Esophagus mucosa (tissue), 1 donor: ENCODE measurements at regions not wholly inside any gene's neighbourhood (a gene's known extent, or its start where the extent isn't known, plus 50 kb on each side); places are given as distances from the start of the nearest gene placed in this dataset.
"Not testable (repeated sequence)": the region's sequence is repeated elsewhere in the genome, so short reads cannot be mapped to it uniquely, and the experiment has no call there.

Experiments used
- ATAC-seq: fragments of 200-7000 bp; cut with Tn5 transposase; one replicate; pipeline ENCODE4 v1.9.1; 2020
- donor health status: DM: yes; HTN: yes; CAD: no.

GRCh38 chr4:54409270-54409817 is 180.3 kb downstream of the PDGFRA start:
- ATAC-seq, result not testable (repeated sequence)

DNA sequence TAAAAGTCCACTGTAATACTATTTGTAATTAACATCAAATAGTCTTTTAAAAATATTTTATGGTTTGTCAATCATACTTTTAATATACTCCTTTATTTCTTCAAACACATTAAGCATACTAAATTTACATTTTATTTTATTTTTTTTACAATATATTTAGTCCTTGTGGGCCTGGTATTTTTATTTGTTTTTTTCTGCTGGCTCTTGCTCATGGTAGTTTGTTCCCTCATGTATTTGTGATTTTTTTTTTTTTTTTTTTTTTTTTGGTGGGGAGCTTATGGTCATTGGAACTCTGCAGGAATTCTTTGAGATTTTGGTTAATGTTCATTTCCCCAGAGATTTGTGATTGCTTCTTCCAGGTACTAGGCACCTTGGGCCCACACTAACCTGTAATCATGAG is 185.5 kb downstream of the PDGFRA start:
- ATAC-seq, result no peak

GRCh38 chr4:54417476-54417875 is 188.4 kb downstream of the PDGFRA start:
- ATAC-seq, result no peak

DNA sequence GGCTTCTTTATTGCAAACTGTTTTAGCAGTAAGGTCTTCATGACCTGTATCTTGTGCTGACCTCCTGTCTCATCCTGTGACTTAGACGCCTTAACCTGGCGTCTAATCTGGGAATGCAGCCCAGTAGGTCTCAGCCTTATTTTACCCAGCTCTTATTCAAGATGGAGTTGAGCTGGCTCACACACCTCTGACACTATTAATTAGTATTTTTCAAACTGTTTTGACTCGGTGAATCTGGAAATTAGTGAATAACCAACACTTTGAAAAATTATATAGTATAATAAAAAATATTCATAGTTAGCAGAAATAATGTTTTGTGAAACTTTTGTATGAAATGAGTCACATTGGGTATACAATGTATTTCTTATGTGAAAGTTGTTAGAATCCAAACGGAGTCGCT is 189.4 kb downstream of the PDGFRA start:
- no peak for ATAC-seq

DNA sequence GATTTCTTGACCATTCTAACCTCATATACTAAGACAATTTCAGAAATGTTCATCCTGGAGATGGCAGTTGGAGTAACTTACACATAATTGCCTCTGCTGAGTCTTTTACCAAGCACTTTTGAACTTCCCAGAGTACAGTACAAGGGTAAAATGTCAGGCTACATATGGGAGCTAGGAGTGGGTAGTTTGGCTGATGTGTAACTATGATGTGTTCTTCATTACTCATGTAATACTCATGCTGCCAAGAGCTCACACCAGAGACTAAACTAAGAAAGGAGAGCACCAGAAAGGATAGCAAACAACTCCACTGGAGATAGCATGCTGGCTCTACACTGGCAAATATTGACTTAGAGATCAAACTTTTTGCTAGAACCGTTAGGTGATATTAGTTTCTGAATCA is 194.0 kb downstream of the PDGFRA start:
- no peak for ATAC-seq

DNA sequence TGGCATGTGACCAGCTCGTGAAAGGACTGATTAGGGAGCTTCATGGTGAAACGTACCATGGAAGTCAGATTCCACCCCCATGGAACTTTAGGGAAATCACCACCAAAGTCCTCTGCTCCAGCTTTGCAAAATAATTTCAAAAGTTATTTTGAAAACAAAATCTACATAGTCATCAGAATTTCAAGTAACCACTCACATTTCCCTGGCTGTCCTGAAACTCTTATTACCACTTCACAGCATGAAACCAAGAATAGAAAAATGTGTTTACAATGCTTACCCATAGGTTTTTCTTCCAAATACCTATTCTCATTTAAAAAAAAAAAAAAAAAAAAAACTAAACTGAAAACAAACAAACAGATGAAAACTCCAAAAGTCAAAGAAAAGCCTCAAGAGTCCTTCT is 198.7 kb downstream of the PDGFRA start:
- no peak for ATAC-seq

GRCh38 chr4:54428940-54429339 is 199.8 kb downstream of the PDGFRA start:
- no peak for ATAC-seq

GRCh38 chr4:54433686-54434085 is 204.6 kb downstream of the PDGFRA start:
- ATAC-seq, result no peak

DNA sequence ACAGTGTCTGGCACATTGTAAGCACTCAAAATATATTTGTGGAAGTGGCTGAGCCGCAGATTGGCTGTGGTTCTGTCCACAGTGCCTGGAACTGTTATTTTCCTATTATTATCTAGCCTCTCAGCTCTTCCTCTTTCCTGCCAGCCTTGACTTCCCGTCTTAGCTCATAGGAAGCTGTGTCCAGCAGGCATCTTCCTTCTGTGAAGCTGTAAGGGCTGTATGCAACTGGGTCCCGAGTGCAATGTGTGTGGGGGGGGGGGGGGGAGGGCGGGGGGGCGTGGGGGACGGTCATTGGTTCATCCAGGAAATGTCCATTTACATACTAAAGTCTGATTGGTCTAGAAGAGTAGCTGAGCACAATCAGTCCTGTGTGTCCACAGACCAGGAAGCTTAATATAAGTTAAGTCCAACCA is 210.7 kb downstream of the PDGFRA start:
- ATAC-seq, result peak; percentile 51

GRCh38 chr4:54440394-54441136 is 211.5 kb downstream of the PDGFRA start:
- no peak for ATAC-seq

DNA sequence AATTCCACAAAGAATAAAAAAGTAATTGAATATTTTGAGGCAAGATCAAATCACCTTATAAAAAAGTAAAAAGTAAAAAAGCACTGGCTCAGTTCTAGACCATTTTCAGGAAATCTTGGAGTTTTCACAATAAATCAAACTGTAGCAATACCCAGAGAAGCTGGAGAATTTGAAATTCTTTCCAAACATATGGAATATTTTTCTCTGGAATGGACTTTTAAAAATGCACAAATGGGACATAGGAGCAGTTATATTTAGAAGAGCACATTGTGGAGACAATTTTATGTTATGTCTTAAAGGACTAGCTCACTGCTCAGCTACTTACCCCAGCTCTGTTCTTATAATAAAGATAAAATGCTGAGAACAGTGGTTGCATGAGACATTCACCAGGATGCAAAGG is 211.9 kb upstream of the KIT start:
- no peak for ATAC-seq

DNA sequence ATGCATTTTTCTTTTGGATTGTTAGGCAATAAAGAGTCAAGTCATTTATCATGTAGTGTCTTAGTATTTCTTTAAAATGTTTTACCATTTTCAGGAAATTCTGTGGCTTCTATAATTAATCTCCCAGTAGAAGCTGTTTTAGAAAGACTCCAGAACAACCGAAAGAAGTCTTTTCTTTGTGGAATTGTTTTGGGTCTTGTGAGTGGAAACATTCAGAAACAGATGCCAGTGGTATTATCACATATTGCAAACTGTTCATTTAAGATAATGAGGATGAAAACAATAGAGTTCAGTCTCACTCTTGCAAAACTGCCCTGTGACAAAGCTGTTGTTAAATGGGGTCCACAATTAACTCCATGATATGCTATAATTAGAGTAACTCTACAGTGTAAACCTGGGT is 211.2 kb upstream of the KIT start:
- ATAC-seq, result no peak

DNA sequence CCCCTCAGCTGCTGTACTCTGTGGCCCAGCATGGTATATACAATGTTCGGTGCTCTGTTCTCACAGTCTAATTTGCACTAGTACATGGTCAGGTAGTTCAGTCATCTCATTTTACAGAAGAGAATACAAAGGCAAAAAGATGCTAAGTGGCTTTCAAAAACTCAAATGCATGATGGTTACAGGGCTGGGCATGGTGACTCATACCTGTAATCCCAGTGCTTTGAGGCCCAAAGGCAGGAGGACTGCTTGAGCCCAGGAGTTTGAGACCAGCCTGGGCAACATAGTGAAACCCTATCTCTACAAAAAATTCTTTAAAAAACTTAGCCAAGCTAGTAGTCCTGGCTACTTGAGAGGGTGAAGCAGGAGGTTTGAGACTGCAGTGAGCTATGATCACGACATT is 210.5 kb upstream of the KIT start:
- no peak for ATAC-seq

DNA sequence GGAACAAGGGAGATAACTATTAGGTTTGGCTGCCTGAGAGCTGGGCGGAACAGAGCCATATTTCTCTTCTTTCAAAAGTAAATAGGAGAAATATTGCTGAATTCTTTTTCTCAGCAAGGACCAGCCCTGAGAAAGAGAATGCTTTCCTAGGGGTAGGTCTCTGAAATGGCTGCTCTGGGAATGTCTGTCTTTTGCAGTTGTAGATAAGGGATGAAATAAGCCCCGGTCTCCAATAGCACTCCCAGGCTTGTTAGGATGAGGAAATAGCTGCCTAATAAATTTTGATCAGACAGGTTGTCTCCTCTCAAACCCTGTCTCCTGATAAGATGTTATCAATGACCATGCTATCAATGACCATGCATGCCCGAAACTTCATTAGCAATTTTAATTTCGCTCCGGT is 207.8 kb upstream of the KIT start:
- ATAC-seq, result no peak

DNA sequence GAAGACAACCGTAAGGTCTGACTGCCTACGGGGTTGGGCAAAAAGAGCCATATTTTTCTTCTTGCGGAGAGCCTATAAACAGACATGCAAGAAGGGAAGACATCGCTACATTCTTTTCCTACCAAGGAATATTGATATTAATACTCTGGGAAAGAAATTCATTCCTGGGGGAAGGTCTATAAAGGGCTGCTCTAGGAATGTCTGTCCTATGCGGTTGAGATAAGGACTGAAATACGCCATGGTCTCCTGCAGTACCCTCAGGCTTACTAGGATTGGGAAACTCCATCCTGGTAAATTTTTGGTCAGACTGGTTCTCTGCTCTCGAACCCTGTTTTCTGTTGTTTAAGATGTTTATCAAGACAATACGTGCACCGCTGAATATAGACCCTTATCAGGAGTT is 190.8 kb upstream of the KIT start:
- not testable (repeated sequence) for ATAC-seq

DNA sequence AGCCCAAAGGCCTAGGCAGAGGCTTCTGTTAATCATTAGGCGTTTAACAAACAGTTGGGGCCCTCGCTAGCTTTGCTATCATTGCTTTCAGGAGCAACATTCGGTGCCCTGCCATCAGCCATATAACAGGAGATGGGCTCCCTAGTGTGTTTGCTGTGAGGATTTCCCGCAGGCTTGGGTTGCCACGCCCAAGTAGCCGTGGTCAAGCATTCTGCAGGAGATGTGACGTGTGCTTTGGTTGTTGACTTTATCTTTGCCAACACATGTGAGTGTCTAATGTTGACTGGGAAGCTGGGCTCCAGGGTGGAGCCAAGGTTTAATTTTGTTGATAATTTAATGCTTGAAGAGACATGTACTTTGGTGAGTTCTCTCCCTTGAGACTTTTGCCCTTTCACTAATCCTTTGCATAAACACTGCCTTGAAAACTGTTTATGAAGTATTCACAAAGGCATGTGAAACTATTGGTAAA is 184.6 kb upstream of the KIT start:
- no peak for ATAC-seq

- no peak for ATAC-seq
Measured at GRCh38 chr4:54473798-54474197, 184.0 kb upstream of the KIT start.

GRCh38 chr4:54475546-54475945 is 182.2 kb upstream of the KIT start:
- ATAC-seq, result no peak

GRCh38 chr4:54482529-54483200 is 175.1 kb upstream of the KIT start:
- ATAC-seq, result no peak

DNA sequence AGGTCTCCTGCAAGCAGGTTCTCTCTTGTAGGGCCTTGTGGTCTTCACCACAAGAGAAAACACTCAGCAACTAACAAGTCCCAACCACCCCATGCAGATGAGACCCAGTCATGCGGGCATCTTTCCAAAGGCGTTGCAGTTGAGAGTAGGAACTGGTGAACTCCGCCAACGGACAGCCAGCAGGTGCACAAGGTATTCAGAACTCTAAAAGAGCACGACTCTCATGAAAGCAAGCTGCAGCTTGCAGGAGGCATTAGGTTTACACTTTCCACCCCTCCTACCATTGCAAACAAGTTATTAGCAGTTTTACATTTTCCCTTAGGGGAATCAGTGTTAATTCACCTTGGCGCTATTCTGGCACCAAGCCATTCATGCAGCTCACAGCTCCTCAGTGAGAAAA is 173.4 kb upstream of the KIT start:
- peak; percentile 93 for ATAC-seq

DNA sequence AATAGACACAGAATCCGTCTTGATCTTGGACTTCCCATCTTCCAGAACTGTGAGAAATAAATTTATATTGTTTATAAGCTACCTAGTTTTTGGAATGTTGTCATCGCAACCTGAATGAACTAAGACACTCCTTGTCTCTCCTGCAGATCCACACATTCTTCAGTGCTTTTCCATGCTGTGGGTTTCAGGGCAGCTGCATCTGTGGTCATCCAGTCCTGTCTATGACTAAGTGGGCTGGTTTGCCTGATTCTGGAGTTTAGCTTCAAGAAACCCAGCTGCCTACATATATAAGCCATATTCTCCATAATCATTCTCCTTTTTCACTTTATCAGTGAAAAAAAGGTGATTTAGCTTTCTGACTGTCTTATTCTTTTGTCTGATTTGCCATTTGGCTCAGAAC is 170.3 kb upstream of the KIT start:
- no peak for ATAC-seq

DNA sequence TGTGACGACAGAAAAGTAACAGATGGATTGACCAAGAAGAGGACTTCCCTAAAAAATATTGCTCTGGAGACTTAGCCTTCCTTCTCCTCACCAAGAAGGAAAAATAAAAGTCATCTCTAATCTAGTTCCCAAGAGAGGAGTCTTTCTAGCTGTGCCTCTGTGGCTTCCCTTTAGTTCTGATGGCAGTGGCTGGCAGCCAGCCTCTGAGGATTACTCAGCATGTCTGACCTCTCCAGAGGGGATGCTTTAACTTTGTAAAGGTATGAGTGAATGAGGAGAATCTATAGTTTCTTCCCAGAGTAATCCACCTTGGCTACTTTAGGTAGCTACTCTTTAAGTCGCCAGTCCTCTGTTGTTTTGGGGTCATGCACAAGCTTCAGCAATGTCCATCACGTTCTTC is 163.9 kb upstream of the KIT start:
- no peak for ATAC-seq

- ATAC-seq, result no peak
Measured at GRCh38 chr4:54495091-54495490, 162.7 kb upstream of the KIT start.

- ATAC-seq, result no peak
Measured at GRCh38 chr4:54495641-54496040, 162.1 kb upstream of the KIT start.
